ENCODE measurements at regions not wholly inside any gene's neighbourhood (a gene's known extent, or its start where the extent isn't known, plus 50 kb on each side); places are given as distances from the start of the nearest gene placed in this dataset.

DNA sequence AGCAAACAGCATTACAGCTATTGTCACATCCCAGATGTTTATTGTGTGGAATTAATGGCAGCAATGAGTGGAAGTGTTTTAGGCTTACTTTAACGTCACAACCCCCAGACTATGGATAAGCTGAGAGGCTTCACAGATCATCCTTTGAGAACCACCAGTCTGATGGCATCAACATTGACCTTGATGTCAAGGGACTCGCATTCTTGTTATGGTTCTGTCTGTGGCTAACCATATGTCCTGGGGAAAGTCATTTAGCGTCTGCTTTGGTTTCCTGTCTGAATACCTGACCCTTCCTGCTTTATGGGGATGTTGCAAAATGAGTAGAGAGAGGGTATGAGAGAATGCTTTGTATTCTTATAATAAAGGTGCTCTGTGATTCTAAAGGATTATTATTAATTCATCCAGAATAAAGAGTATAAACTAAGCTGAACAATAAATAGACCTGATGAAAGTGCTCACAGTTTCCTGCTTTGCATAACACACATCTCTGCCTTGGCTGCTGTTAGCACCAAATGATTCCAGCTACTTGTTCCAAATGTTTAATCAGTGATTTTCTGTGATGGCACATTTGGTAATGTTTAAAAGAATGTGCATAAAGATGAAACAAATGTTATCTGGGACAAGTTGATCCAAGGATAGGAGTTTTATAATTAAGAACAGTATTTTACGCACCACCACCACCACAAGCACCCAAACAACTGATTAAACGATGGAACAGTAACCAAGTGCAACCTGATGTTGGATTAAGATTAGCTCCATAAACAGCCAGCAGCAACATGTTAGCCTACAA is 116.9 kb upstream of the LRIG3 start:
- DNase-seq, result no peak

DNA sequence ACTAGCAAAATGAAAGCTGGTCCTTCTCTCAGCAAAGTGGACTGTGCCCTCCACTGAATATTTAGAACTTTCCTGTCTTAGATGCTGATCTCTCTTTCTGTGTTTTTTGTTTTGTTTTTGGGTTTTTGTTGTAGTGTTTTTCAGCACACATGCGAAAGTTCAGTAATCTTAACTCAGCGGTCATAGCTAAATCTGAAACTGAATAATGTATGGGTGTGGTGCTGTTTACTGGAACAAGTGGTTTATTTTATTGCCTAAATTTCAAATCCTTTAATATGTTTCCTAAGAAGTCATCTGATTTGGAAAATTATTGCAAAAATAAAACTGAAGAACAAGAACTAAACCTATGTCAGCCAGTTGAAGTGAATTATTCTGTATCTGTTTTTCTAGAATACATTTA is 116.0 kb upstream of the LRIG3 start:
- DNase-seq, result no peak

DNA sequence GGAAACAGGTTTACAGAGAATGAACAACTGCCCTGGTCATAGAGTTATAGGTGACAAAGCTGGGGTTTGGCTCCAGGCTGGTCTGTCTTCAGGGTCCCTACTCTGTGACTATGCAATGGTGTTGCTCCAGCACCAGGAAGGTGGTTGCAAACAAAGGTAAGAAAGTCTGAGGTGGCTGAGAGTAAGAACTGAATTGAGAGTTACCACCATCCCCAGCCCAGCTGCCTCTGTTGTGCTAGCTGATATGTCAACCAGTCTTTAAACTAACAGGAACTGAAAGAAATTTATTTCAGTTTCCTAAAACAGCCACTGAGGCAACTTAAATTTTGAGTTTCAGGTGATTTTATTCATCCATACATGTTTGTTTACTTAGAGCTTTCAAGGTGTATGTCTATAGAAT is 111.0 kb upstream of the LRIG3 start:
- DNase-seq, result no peak

DNA sequence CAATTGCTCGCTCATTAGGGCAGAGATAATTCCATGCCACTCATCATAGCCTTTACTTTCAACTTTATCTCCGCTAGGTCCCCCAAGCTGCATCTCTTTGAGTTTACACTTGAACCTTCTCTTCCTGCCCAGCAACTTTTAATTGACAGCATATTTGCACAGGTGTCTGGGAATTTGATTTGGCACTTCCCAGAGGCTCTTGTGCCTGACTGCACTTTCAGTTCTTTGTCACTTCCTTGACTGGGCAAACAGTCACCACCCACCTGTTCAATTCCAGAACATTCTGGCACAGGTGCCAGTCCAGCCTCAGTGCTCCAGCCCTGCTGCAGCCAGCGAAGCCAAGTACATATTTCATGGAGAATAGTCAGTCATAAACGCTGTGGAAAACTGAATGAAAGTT is 110.1 kb upstream of the LRIG3 start:
- DNase-seq, result no peak

DNA sequence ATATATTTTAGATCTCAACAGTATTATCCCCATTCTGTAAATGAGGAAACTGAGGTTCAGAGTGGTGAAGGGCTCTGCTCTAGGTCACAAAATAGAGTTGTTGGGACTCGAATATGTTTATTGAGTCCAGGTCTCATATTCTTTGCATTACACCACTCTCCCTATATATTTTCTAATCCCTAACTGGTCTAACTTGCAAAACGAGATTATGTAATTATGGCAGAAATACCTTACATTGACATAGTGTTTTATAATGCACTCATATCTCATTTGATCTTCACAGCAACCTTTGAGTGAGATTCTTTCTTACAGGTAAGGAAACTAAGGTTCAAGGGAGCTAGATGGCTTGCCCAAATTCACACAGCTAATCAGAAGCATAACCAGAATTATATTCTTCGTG is 106.9 kb upstream of the LRIG3 start:
- no peak for DNase-seq

DNA sequence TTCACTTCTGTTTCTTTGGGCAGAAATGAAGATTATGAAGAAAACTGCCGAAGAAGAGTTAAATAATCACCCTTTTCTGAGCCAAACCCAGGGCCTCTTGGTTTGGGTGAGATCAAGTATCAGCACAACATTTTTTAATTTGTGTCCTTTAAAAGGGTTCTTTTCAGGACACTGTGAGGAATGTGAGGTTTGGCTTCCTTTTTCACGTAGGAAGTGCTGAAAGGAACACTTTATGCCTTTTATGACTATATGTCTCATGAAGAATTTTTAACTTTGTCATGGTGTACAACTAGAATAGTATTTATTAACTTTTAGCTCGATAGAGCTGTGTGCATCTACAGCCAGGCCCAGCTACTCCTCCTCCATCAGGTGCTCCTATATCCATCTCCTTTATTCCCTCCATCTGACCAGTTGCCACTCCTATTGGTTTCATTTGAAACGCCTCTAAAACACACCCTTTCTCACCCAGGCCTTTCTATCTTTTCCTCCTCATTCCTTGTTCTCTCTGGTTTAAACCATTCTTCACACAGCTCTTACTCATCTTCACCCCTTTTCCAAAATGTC is 103.6 kb upstream of the LRIG3 start:
- DNase-seq, result no peak

DNA sequence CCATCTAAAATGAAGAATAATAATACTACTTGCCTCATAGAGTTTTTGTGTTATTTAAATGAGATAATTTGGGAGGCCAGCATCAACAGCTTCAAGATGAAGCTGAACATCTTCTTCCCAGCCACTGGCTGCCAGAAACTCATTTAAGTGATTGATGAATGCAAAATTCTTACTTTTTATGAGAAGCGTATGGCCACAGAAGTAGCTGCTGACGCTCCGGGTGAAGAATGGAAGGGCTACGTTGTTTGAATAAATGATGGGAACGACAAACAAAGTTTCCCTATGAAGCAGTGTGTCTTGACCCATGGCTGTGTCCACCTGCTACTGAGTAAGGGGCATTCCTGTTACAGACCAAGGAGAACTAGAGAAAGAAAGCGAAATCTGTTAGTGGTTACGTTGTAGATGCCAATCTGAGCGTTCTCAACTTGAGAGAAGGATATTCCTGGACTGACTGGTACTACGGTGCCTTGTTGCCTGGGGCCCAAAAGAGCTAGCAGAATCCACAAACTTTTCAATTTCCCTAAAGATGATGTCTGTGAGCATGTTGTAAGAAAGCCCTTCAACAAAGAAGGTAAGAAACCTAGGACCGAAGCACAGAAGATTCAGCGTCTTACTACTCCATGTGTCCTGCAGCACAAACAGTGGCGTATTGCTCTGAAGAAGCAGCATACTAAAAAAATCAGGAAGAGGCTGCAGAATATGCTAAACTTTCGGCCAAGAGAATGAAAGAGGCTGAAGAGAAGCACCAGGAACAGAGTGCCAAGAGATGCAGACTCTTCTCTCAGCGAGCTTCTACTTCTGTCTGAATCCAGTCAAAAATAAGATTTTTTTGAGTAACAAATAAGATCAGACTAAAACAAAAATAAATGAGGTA is 100.0 kb upstream of the LRIG3 start:
- DNase-seq, result no peak

DNA sequence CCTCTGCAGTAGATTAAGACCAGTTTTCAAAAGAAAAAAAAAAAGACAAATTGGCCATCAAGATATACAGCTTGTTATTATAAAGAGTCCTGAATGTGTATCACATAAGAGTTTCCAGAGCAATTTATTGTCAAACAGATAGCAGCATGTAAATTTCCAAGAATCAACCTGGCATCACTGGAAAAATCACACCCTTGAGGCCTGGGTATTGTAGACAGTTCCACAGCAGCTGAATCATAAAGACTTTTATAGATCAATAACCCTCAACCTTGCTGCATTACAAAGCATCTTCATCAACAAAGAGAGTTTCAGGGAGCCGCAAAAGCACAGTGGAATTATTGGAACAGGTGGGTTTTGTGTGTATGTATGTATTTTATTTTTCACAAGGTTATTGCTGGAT is 94.6 kb upstream of the LRIG3 start:
- no peak for DNase-seq

DNA sequence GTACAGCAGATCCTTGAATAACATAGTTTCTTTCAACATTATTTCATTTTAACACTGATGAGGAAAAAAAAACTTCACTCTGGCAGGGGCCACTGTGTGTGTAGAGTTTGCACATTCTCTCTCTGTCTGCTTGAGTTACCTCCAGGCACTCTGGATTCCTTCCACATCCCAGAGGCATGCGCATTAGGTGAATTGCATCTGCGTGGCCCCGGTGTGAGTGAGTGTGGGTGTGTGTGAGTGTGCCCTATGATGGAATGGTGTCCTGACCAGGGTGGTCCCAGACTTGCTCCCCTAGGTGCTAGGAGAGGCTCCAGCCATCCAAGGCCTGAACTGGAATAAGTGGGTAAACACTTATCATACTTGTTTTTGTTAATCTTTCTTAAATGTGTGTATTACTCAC is 90.6 kb upstream of the LRIG3 start:
- DNase-seq, result no peak

DNA sequence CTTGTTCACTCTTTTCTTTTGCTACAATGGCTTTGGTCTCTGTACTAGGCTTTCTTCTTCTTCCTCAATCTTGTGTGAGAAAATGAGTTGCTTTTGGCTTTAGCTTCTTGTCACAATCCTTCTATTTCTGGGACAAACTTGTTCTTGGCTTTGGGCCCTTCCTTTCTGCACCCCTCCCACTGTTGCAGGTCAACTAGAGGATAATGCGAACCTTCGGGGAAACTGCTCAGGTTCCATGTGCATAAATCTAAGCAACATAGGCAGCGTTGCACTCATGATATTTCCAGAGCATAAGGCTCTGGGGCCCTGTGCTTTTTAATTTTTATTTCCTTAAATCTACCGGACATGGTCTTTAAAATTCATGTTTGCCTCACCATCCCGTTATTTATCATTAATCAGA is 89.8 kb upstream of the LRIG3 start:
- no peak for DNase-seq

DNA sequence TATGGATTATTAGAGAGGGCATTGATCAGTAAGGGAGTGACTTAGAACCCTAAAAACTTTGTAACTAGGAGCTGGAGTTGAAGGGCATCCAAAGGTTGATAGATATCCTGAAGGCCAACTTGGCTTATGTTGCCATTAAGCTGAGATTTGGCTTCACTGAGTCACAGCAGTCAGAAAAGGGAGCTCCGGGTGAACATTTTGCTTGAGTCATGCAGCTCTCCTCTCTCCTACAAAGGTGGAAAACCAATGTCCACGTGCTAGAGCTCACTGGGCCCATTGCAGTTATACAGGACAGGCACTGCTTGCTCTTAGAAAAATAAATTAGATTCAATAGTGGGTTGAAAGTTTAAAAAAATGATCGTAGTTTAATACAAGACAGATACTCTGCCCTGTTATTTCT is 87.3 kb upstream of the LRIG3 start:
- DNase-seq, result no peak

DNA sequence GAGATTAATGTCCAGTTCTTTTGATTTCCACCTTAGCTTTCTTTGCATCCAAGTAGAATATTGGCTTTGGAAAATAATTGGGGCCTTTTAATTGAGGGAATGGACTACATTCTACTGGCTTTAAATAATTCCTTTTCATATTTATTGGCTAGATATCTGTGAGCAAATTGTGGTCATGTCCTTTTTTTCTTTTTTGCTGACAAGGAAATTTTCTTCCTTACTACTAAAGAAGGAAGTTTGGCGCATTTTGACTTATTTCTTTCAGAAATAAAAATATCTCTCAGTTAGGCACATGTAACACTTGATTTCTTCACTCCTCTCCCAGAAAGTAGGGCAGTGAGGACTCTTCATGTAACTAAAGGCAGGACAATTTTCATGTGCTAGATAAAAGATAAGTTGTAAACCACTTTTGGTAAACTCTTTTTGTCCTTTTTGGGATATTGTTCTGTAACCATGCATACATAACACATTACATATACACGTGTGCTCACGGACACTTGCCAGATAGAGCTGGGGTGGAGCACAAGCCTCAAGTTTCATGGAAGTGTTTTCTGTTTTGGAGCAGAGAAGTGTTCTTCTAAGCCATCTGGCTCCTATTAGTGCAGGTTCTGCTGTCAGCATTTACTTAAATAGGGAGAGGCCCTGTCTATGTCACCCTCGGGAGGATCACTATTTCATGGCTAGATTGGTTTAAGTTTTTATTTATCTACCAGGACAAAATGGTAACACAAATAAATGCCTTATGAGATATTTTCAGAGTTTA is 85.1 kb upstream of the LRIG3 start:
- no peak for DNase-seq

DNA sequence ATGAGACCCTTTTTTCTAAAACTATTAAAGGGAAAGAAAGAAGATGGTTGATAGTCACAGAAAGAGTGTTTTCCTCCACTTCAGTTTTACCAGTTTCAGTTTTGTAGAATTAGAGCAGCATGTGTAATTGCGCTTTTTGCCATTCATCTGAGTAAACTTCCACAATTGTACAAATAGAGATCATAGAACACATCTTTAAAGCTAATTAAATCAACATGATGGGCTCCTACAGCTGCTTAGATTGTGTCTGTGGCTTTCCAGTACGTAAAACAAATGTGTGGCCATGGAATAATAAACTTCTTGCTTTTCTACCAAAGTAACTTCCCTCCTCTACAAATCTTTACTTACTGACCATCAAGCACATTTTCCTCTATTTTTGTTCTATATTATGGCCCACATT is 84.2 kb upstream of the LRIG3 start:
- DNase-seq, result no peak

DNA sequence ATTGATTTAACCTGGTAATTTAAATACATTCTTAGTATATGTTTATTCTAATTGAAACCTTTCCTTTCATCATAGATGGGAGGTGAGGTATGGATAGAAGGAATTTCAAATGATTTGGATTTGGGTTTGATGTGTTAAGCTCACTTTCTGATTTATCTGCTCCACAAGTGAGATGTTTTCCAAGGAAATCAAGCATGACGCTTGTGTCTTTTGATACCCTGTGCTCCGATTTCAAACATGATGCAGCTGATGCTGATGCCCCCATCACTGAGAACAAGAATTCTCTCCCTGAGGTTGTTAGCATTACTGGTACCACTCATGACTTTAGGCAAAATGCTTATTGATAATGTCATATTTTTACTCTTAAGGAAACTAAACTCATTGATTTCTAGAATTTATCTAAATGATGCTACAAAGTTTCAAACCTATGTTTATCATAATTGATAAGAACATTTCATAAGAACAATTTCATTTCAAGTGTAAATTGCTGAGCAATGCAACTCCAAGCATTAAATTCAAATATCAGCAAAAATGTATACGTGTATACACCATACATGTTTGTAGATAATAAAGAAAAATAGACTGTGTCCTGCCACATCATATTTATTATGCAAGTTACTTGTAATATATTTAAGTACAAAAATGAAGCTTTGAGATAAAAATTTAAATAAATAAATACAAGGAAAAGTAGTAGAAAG is 75.5 kb upstream of the LRIG3 start:
- no peak for DNase-seq

DNA sequence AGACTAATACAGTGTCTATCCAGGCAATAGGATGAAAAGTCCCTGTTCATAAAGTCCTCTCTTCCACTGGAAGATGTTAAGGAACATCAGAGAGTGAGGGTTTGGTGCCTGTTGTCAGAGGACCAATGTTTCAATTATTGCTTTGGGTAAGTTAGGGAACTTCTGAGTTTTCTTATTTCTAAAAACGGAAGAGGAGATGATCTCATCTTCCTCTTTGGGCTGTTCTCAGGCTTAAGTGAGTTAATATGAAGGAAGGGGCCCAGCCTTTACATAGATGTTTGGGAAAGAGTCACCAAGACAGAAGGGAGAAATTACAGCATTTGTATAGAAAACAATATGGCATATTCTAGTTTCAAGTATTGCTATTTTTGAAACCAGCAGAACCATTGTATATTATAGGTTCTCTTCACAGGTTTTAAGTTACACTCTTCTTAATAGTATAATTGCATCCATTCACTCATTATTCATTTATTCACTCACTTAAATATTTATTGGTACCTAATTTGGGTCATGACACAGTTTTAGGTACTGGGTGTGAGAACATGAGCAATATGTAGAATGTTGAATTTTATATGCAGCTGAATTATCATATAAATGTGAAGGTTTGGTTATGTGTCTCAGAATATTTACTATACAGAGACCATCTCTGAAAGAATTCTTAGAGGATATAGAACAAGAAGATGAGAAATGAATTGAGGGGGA is 68.5 kb upstream of the LRIG3 start:
- DNase-seq, result no peak

DNA sequence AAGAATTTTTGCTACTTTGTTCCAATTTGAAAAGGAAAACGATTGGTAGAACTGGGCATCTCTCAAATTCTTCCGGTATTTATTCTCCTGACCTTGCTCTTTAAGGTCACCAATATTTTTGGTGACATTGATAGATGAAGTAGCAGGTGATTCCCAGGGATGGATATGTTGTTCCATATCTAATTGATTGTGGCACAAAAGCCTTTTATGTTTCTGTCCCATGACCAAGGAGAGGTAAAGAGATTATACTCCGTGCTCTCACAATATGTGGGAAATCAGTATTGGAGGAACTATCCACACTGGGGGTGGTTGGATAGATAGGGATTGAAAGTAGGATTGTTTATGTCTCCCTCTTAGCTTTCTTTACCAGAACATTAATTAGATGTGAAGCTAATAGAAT is 61.7 kb upstream of the LRIG3 start:
- no peak for DNase-seq

DNA sequence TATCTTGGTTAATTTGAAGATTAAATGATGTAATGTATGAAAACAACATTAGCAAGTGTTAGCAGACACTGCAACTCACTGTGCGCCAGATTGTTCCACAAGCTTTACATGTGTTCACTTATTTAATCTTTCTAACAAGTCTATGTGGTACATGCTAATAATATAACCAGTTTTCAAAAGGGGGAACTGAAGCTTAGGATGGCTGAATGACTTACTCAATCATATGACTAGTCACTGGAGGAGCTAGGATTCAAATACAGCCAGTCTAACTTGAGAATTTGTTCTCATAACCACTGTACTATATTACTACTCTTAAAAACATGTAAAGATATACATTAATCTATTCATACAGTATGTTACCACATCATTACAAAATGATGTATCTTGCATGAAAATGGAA is 60.5 kb upstream of the LRIG3 start:
- no peak for DNase-seq

DNA sequence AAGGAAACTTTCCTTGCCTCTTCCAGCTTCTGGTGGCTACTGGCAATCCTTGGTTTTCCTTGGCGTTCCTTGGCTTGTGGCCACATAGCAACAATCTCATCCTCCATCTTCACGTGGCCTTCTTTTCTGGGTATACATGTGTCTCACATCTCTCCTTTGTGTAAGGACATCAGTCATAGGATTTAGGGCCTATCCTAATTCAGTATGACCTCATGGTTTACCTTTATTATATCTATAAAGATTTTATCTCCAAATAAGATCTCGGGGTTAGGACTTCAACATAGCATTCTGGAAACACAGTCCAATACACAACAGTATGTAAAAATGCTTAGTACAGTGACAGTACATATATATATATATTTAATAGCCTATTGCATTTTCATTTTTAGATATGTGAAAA is 58.4 kb upstream of the LRIG3 start:
- no peak for DNase-seq

DNA sequence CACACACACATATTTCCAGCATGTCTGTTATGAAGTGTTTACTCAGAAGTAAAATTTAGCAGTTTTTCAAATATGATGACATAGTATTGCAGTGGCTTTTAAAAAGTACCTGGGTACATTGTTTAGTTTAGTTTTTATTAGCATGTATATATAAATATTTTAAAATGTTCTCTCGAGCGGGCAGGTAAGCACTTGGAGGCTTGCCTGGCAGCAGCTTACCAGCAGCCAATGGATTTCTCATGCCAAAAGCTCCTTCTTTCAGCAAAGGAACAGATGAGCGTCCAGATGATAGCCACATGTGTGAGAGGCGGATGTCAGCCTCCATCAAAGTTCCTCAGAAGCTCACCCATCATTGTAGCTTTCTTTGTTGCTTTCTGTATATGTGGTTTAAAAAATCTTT is 57.2 kb upstream of the LRIG3 start:
- no peak for DNase-seq

DNA sequence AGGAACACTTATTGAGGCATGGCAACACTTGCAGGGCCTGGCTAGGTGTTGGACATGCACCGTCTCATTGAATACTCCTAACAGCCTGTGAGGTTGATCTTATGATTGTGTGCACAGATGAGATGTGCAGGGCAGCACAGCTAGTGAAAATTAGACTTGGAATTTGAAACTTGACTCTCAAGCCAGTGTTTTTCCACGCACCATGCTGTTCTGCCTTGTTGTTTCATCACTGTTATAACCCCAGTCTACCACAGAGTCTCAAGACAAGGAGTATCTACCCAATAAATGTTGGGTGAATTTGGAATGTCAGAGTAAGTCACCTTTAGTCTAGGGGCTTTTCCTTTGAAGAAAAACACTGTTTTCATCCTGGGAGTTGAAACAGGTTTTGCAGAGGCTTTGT is 55.8 kb upstream of the LRIG3 start:
- no peak for DNase-seq

Measured in stimulated activated CD4-positive, alpha-beta T cell treated with anti-CD3 and anti-CD28 coated beads, Interleukin-2, amount 100 ng/mL, for 24 hours (primary cell).